Lower leg skin (tissue), 4 donors: ENCODE measurements at regions not wholly inside any gene's neighbourhood (a gene's known extent, or its start where the extent isn't known, plus 50 kb on each side); places are given as distances from the start of the nearest gene placed in this dataset.

Source experiments
- DNase-seq, 2 donors: peaks; one replicate each; pipeline ENCODE4 v3.0.0-alpha.2; 2019; ENCODE audit warnings: low spot score in 2 of 2
- H3K4me3 ChIP-seq: fragments of 200-600 bp; sonication (generic); 2 replicates; pipeline ENCODE4 v1.5.1; 2017; ENCODE audit warnings: mild to moderate bottlenecking, low read depth; ENCODE audit not compliant: poor library complexity, severe bottlenecking
- POLR2A ChIP-seq, 2 donors: fragments of 450-650 bp; IDR thresholded peaks; one replicate each; pipeline ENCODE4 v1.6.1; 2016 to 2017; ENCODE audit warnings: antibody characterized with exemption in 2 of 2, mild to moderate bottlenecking in 1 of 2, moderate library complexity in 1 of 2
- WGBS, 2 donors: methylation state at CpG; one replicate each; pipeline ENCODE4 v1.1.5; 2018; 5-methylcytosine and 5-hydroxymethylcytosine counted together
- intact Hi-C: fragments of 100-400 bp; cut with DNase I; formaldehyde crosslinking; loops from one replicate; pipeline ENCODE4 v1.15.0; 2023; ENCODE audit warnings: low total_unique reads
- TF ChIP-seq, protein P1 (sequence below), 3 donors: fragments of 450-650 bp; IDR thresholded peaks; one replicate each; pipeline ENCODE4 v1.5.1; 2016; ENCODE audit warnings: antibody characterized with exemption in 3 of 3, mild to moderate bottlenecking in 3 of 3, moderate library complexity in 2 of 3

- no peak for TF ChIP-seq POLR2A (IDR thresholded peaks at IDR 0.05)
- TF ChIP-seq, protein P1, sequence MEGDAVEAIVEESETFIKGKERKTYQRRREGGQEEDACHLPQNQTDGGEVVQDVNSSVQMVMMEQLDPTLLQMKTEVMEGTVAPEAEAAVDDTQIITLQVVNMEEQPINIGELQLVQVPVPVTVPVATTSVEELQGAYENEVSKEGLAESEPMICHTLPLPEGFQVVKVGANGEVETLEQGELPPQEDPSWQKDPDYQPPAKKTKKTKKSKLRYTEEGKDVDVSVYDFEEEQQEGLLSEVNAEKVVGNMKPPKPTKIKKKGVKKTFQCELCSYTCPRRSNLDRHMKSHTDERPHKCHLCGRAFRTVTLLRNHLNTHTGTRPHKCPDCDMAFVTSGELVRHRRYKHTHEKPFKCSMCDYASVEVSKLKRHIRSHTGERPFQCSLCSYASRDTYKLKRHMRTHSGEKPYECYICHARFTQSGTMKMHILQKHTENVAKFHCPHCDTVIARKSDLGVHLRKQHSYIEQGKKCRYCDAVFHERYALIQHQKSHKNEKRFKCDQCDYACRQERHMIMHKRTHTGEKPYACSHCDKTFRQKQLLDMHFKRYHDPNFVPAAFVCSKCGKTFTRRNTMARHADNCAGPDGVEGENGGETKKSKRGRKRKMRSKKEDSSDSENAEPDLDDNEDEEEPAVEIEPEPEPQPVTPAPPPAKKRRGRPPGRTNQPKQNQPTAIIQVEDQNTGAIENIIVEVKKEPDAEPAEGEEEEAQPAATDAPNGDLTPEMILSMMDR (IDR thresholded peaks at IDR 0.05): no peak
- intact Hi-C loops: no loop called here
- WGBS, 2 donors: 78 to 82% methylated on average over 3 of the region's 3 CpGs
- no peak overlapping the region for H3K4me3 ChIP-seq
- DNase-seq: no peak
Measured at GRCh38 chr6:12507636-12508035, 208.9 kb upstream of the PHACTR1 start.

DNA sequence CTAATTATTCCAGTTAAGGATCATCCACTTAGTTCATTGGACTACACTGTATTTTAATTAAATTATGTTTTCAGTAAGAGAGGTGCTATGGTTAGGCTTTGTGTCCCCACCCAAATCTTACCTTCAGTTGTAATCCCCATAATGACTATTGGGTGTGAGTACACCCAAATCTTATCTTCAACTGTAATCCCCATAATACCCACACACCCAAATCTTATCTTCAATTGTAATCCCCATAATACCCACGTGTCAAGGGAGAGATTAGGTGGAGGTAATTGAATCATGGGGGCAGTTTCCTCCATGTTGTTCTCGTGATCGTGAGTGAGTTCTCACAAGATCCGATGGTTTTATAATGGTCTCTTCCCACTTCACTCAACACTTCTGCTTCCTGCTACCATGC lies 208.0 kb upstream of the PHACTR1 start:
- 81 to 84% methylated on average over 4 of the region's 4 CpGs for WGBS, 2 donors
- DNase-seq: no peak
- no peak for TF ChIP-seq POLR2A (IDR thresholded peaks at IDR 0.05)
- TF ChIP-seq, protein P1 (IDR thresholded peaks at IDR 0.05): no peak
- H3K4me3 ChIP-seq: no peak overlapping the region
- intact Hi-C loops: no loop called here

- DNase-seq: no peak
- no peak for TF ChIP-seq POLR2A (IDR thresholded peaks at IDR 0.05)
- TF ChIP-seq, protein P1 (IDR thresholded peaks at IDR 0.05): no peak
- WGBS, 2 donors: 62 to 75% methylated on average over 1 of the region's 1 CpG
- intact Hi-C loops: no loop called here
- H3K4me3 ChIP-seq: no peak overlapping the region
Measured at GRCh38 chr6:12509060-12509459, 207.5 kb upstream of the PHACTR1 start.

DNA sequence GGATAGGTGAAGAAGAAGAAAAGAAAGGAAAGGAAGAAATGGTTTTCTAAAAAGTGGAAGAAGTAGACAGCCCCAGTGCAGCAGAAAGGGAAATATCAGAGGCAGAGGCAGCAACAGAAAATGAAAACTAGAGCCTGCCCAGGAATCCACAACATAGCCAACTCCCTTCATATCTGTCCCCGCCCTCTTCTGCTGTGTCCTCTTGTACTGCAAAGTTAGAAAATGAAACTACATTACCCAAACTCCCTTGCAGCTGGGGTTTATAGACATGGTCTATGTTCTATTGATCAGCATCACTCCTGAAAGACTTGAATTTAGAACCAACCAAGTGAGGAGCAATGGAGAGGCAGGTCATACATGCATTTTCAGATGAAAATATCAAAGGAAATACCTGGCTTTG lies 200.5 kb upstream of the PHACTR1 start:
- WGBS, 2 donors: 13 to 19% methylated on average over 1 of the region's 1 CpG
- TF ChIP-seq POLR2A (IDR thresholded peaks at IDR 0.05): no peak
- TF ChIP-seq, protein P1 (IDR thresholded peaks at IDR 0.05): no peak
- no peak overlapping the region for H3K4me3 ChIP-seq
- DNase-seq: no peak
- intact Hi-C loops: no loop called here

DNA sequence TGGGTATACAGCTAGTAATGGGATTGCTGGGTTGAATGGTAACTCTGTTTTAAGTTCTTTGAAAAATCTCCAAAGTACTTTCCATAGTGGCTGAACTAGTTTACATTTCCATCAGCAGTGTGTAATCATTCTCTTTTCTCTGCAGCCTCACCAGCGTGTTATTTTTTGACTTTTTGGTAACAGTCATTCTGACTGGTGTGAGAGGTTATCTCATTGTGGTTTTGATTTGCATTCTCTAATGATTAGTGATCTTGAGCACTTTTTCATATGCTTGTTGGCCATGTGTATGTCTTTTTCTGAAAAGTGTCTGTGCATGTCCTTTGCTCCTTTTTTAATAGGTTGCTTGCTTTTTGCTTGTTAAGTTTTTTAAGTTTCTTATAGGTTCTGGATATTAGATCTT lies 194.2 kb upstream of the PHACTR1 start:
- WGBS, 2 donors: 93 to 96% methylated on average over 1 of the region's 1 CpG
- no peak overlapping the region for H3K4me3 ChIP-seq
- TF ChIP-seq POLR2A (IDR thresholded peaks at IDR 0.05): no peak
- TF ChIP-seq, protein P1 (IDR thresholded peaks at IDR 0.05): no peak
- intact Hi-C loops: no loop called here
- no peak for DNase-seq

DNA sequence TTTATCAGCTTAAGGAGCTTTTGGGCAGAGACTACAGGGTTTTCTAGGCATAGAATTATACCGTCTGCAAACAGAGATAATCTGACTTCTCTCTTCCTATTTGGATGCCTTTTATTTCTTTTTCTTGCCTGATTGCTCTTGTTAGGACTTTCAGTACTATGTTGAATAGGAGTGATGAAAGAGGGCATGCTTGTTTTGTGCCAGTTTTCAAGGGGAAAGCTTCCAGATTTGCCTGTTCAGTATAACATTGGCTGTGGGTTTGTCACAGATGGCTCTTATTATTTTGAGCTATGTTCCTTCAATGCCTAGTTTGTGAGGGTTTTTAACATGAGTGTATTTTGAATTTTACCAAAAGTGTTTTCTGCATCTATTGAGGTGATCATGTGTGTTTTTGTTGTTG lies 192.8 kb upstream of the PHACTR1 start:
- no peak overlapping the region for H3K4me3 ChIP-seq
- WGBS, 2 donors: 69 to 80% methylated on average over 1 of the region's 1 CpG
- intact Hi-C loops: no loop called here
- no peak for DNase-seq
- TF ChIP-seq POLR2A (IDR thresholded peaks at IDR 0.05): no peak
- TF ChIP-seq, protein P1 (IDR thresholded peaks at IDR 0.05): no peak
